ENCODE measurements at regions not wholly inside any gene's neighbourhood (a gene's known extent, or its start where the extent isn't known, plus 50 kb on each side); places are given as distances from the start of the nearest gene placed in this dataset.

GRCh38 chr5:124231230-124231629, 515.2 kb downstream of the ZNF608 start:
- TF ChIP-seq CTCF (IDR thresholded peaks at IDR 0.05) (no peak), POLR2A (IDR thresholded peaks at IDR 0.05) (no peak)

All from right lobe of liver (tissue), 4 donors.